NB4 (cell line): ENCODE measurements at regions not wholly inside any gene's neighbourhood (a gene's known extent, or its start where the extent isn't known, plus 50 kb on each side); places are given as distances from the start of the nearest gene placed in this dataset.

Experiments used
- DNase-seq: peaks from one replicate; pipeline ENCODE4 v3.0.0; 2010; ENCODE audit warnings: low read depth
- H3K4me3 ChIP-seq: one replicate; pipeline ENCODE4 v1.5.1; 2011; ENCODE audit warnings: mild to moderate bottlenecking, low read depth, low read length, moderate library complexity
- CTCF ChIP-seq: IDR thresholded peaks from one replicate; pipeline ENCODE4 v1.5.1; 2012; ENCODE audit warnings: low read depth, low read length
- MAX ChIP-seq: IDR thresholded peaks from 2 replicates; pipeline ENCODE4 v1.6.1; 2011; ENCODE audit warnings: low read depth, low read length
- MYC ChIP-seq: IDR thresholded peaks from 2 replicates; pipeline ENCODE4 v1.6.1; 2011; ENCODE audit warnings: low read depth, low read length
- POLR2A ChIP-seq: IDR thresholded peaks from 2 replicates; pipeline ENCODE4 v1.6.1; 2011; ENCODE audit warnings: mild to moderate bottlenecking; ENCODE audit not compliant: insufficient read length; ENCODE audit errors: extremely low read depth

- H3K4me3 ChIP-seq = no peak overlapping the region
- TF ChIP-seq MAX (no peak), MYC (no peak), POLR2A (no peak), CTCF (no peak)
- DNase-seq = no peak
Observed at GRCh38 chr10:64159910-64160872, 639.0 kb downstream of the REEP3 start.

GRCh38 chr10:64170791-64171190, 649.6 kb downstream of the REEP3 start:
- DNase-seq = no peak
- H3K4me3 ChIP-seq = no peak overlapping the region
- TF ChIP-seq CTCF (no peak), POLR2A (no peak), MAX (no peak), MYC (no peak)

- no peak overlapping the region for H3K4me3 ChIP-seq
- no peak for DNase-seq
- no peak for TF ChIP-seq POLR2A
- no peak for TF ChIP-seq MAX
- TF ChIP-seq MYC = no peak
- TF ChIP-seq CTCF = no peak
Observed at GRCh38 chr10:64173826-64174225, 652.6 kb downstream of the REEP3 start.

GRCh38 chr10:64174666-64175255, 653.6 kb downstream of the REEP3 start:
- DNase-seq = no peak
- H3K4me3 ChIP-seq = no peak overlapping the region
- TF ChIP-seq MAX = no peak

- DNase-seq = no peak
- TF ChIP-seq CTCF (no peak), POLR2A (no peak), MYC (no peak), MAX (no peak)
- no peak overlapping the region for H3K4me3 ChIP-seq
Observed at GRCh38 chr10:64175271-64175962, 654.2 kb downstream of the REEP3 start.

- no peak overlapping the region for H3K4me3 ChIP-seq
- no peak for TF ChIP-seq MYC
- no peak for TF ChIP-seq CTCF
- no peak for TF ChIP-seq POLR2A
- TF ChIP-seq MAX = no peak
- DNase-seq = no peak
Observed at GRCh38 chr10:64182671-64183070, 661.5 kb downstream of the REEP3 start.
